SH-SY5Y (cell line): ENCODE measurements at regions not wholly inside any gene's neighbourhood (a gene's known extent, or its start where the extent isn't known, plus 50 kb on each side); places are given as distances from the start of the nearest gene placed in this dataset.

Experiments
- GATA2 ChIP-seq: IDR thresholded peaks from 2 replicates; pipeline ENCODE4 v1.6.1; 2011; ENCODE audit warnings: mild to moderate bottlenecking, low read depth, low read length
- GATA3 ChIP-seq: IDR thresholded peaks from 2 replicates; pipeline ENCODE4 v1.6.1; 2011; ENCODE audit warnings: low read depth, mild to moderate bottlenecking, low read length, moderate library complexity

GRCh38 chr4:164596318-164596878 lies 157.5 kb upstream of the SMIM31 start:
- TF ChIP-seq GATA3 (no peak), GATA2 (no peak)
